Aorta (tissue), 5 donors: ENCODE measurements at regions not wholly inside any gene's neighbourhood (a gene's known extent, or its start where the extent isn't known, plus 50 kb on each side); places are given as distances from the start of the nearest gene placed in this dataset.

Experiments
- ATAC-seq: fragments of 200-7000 bp; cut with Tn5 transposase; one replicate; pipeline ENCODE4 v1.9.1; 2022; ENCODE audit warnings: moderate library complexity; ENCODE audit not compliant: low FRiP score
- DNase-seq, 2 donors: peaks; one replicate each; pipeline ENCODE4 v3.0.0-alpha.2; 2020
- H3K27ac ChIP-seq, 2 donors: one replicate each; pipeline ENCODE4 v1.5.1; 2013; ENCODE audit warnings: low read length in 2 of 2, mild to moderate bottlenecking in 2 of 2, moderate library complexity in 2 of 2, control low read depth in 1 of 2, inconsistent platforms in 1 of 2, low read depth in 1 of 2
- H3K27me3 ChIP-seq, 2 donors: one replicate each; pipeline ENCODE4 v1.6.1; 2013; ENCODE audit warnings: control low read depth in 1 of 2, low read length in 1 of 2, mild to moderate bottlenecking in 1 of 2, moderate library complexity in 1 of 2; ENCODE audit not compliant: insufficient read depth in 2 of 2, control insufficient read depth in 1 of 2
- H3K36me3 ChIP-seq, 2 donors: one replicate each; pipeline ENCODE4 v1.6.1; 2013; ENCODE audit warnings: control low read depth in 1 of 2, low read length in 1 of 2, mild to moderate bottlenecking in 1 of 2; ENCODE audit not compliant: insufficient read depth in 2 of 2, control insufficient read depth in 1 of 2
- H3K4me1 ChIP-seq, 2 donors: one replicate each; pipeline ENCODE4 v1.6.1; 2013; ENCODE audit warnings: low read length in 2 of 2, control low read depth in 1 of 2, mild to moderate bottlenecking in 1 of 2, moderate library complexity in 1 of 2; ENCODE audit not compliant: insufficient read depth in 2 of 2, control insufficient read depth in 1 of 2
- H3K4me3 ChIP-seq, 2 donors: one replicate each; pipeline ENCODE4 v1.5.1; 2013; ENCODE audit warnings: low read length in 2 of 2, control low read depth in 1 of 2, mild to moderate bottlenecking in 1 of 2
- H3K9me3 ChIP-seq: one replicate; pipeline ENCODE4 v1.6.1; 2013; ENCODE audit warnings: mild to moderate bottlenecking, low read length; ENCODE audit not compliant: control insufficient read depth
- WGBS, 2 donors: extraction: QIAGEN DNeasy Blood & Tissue Kit; methylation state at CpG; one replicate each; pipeline ENCODE4 v1.1.7; 2013; 5-methylcytosine and 5-hydroxymethylcytosine counted together
- intact Hi-C, 2 donors: fragments of 100-400 bp; cut with DNase I; formaldehyde crosslinking; loops; one replicate each; pipeline versions ENCODE4 v1.14.2 to v1.15.0; 2022
- donor health status: healthy with polysubstance abuse.
- donor health status: Bipolar disorder and iron deficiency.
- donor health status: DM: no; HTN: no; CAD: no.
- donor health status: DM: no; HTN: no; CAD: no.
- donor health status: DM: yes; HTN: yes; CAD: no.

DNA sequence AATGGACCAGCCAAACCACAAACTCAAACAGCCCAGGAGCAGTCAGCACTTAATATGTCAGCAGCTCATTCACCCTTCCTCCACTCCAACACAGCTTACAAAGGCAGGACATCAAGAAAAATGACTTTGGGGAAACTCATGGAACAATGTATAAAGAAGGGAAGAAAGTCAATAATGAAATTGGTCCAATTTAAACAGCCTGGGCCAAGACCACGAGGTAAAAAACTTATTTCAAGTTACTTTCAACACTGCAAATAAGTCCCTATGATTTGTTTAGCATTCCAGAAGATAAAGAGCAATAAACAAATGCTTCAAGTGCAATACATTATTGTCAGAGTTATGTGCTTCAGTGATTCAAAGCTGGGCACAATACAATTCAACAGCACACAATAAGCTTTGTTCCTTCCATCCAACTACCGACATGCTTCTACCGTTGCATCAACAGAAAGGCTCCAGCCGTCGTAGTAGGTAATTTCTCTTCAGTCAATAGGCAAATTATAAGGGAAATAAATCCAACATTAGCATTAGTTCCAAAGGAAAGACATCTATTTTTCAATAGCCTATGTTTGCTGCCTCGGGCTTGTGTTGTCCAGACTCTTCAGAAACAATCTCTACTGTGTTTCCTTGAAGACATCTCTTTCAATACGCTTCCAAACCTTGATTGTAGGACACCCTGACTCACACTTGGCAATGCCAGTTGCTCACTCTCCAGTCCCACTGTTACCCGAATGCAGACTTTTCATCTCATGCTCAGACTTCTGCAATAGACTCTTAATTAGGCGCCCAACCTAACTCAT, 225.7 kb downstream of the NUAK1 start:
- Histone ChIP-seq H3K9me3 (no peaks in the 10 kb centered on the region), H3K36me3 (no peaks in the 10 kb centered on the region), H3K27ac (no peak overlapping the region), H3K27me3 (no peaks in the 10 kb centered on the region), H3K4me3 (no peak overlapping the region), H3K4me1 (no peaks in the 10 kb centered on the region)
- DNase-seq = no peak
- intact Hi-C loops = no loop called here
- no peak for ATAC-seq
- WGBS, 2 donors = 45 to 52% methylated on average over 9 of the region's 9 CpGs

DNA sequence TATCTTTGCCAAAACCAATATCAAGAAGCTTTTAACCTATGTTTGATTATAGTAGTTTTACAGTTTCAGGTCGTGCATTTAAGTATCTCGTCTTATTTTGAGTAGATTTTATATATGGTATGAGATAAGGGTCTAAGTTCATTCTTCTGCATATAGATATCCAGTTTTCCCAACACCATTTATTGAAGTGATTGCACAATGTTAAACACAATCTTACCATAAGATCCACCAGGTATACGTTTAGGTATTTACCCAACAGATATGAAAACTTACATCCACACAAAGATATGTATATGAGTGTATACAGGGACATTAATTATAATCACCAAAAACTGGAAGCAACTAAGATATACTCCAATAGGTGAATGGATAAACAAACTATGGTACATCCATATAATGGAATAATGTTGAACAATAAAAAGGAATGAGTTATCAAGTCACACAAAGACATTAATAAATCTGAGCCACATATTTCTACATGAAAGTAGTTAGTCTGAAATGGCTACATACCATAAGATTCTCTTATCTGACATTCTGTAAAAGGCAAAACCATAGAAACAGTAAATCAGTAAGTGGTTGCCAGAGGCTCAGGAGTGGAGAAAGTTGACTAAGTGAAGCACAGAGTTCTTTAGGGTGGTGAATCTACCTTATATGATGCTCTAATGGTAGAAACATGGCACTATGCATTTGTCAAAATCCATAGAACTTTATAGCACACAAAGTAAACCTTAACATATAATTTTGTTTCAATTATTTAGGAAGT, 222.6 kb downstream of the NUAK1 start:
- Histone ChIP-seq H3K36me3 (no peaks in the 10 kb centered on the region), H3K4me1 (no peaks in the 10 kb centered on the region), H3K27ac (no peak overlapping the region), H3K9me3 (no peaks in the 10 kb centered on the region), H3K27me3 (no peaks in the 10 kb centered on the region), H3K4me3 (no peak overlapping the region)
- ATAC-seq (no peak), DNase-seq (no peak)
- intact Hi-C loops = loop anchor here in 1 of 2 donors (5.0 kb wide), 1 partner anchor 54 kb away; no protein-coding TSS in a partner anchor
- WGBS, 2 donors = 74 to 85% methylated on average over 3 of the region's 3 CpGs

DNA sequence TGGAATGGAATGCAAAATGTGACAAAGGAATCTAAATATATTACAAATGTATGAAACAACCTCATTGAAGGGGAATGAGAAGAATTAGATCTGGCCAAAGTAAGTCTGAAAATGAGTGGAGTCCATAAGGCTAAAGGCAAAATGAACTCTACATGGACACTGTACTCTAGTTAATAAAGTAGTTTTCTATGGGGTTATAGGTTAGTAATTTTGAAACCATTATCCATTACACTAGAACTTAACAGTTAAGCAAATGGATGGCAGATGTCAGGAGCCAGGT, 222.1 kb downstream of the NUAK1 start:
- Histone ChIP-seq H3K36me3 (no peaks in the 10 kb centered on the region), H3K4me3 (no peak overlapping the region), H3K27ac (no peak overlapping the region), H3K27me3 (no peaks in the 10 kb centered on the region), H3K9me3 (no peaks in the 10 kb centered on the region), H3K4me1 (no peaks in the 10 kb centered on the region)
- DNase-seq (no peak), ATAC-seq (no peak)
- intact Hi-C loops = loop anchor here in 1 of 2 donors (5.0 kb wide), 1 partner anchor 54 kb away; no protein-coding TSS in a partner anchor

DNA sequence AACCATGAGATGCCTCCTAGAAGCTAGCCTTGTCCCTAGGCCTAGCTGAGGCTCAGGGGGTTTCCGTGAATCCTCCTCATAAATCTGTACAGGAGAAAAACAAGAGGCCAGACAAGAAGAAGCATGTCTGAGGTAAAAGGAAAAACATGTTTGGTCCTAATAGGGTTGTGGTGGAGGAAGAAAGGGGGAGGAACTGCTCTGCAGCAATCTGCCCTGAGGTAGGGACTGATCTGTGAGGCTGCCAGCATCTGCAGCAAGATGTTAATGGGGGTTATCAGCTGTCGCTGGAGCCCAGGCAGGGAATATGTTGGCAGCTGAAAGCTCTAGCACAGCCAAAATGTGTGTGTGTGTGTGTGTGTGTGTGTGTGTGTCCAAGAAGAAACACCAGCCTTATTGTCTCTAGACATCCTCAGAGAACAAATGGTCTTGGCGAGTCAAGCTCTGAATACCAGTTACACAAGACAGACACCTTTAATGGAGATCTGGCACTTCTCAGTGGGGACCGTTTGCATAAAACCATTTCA, 218.5 kb downstream of the NUAK1 start:
- 55 to 64% methylated on average over 4 of the region's 4 CpGs for WGBS, 2 donors
- no peak overlapping the region for H3K4me3 ChIP-seq
- H3K27me3 ChIP-seq = no peaks in the 10 kb centered on the region
- H3K27ac ChIP-seq = no peak overlapping the region
- H3K36me3 ChIP-seq = no peaks in the 10 kb centered on the region
- no peak for DNase-seq
- no peaks in the 10 kb centered on the region for H3K4me1 ChIP-seq
- intact Hi-C loops = no loop called here
- no peaks in the 10 kb centered on the region for H3K9me3 ChIP-seq
- peak; percentile 36 for ATAC-seq

DNA sequence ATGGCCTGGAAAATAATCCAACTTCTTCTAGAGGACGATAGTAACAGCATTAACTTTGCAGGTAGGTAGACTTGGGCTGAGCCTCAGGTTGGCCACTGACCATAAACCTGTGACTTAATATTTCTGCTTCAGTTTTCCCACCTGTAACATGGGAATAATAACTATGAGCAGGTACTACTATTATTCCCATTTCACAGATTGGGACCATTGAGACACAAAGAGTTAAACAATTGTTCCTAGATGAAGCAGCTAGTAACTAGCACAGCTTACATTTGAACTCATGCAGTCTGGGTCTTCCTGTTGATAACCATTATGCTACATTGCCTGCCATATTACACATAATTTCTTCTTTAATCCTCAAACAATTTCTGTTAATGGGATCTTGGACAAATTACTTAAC, 217.7 kb downstream of the NUAK1 start:
- ATAC-seq (no peak), DNase-seq (no peak)
- Histone ChIP-seq H3K9me3 (no peaks in the 10 kb centered on the region), H3K27ac (no peak overlapping the region), H3K36me3 (no peaks in the 10 kb centered on the region), H3K27me3 (no peaks in the 10 kb centered on the region), H3K4me3 (no peak overlapping the region), H3K4me1 (no peaks in the 10 kb centered on the region)
- intact Hi-C loops = no loop called here
- WGBS, 2 donors = 97 to 100% methylated on average over 1 of the region's 1 CpG

DNA sequence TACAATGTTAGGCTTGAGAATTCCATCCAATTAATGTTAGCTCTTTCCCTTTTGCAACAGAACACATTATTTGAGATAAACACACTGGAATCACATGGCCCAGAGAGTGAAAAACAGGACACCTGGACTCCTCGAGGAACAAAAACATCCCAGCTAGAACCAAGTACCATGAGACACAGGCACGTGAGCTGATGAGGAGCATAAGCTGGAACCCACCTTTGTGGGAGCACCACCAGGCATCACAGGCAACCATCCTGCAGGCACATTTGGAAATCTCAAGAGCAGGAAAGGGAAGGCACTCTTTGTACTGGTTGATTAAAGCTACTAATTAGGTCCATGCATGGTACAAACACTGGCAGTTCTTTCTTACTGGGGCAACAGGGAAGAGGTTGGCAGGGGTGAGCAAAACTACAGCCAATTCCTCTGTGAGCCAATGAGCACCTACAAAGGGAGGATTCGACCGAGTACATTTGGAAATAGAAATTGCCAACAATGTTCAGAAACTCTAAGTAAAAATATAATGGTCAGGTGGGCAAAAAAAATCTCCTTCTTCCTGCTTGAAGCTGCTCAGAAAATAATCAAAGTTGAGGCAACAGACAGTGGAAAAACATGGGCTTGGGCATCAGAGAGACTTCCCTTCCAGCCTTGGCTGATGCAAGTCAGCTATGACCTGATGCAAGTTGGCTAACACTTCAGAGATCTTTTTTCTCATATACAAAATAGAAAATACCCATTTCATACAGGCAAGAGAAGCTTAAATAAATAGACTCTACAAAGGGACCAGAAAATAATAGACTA, 216.7 kb downstream of the NUAK1 start:
- H3K27ac ChIP-seq = peak overlapping the region in 1 of 2 donors; percentile 1
- no peaks in the 10 kb centered on the region for H3K4me1 ChIP-seq
- H3K36me3 ChIP-seq = no peaks in the 10 kb centered on the region
- no peak for ATAC-seq
- H3K9me3 ChIP-seq = no peaks in the 10 kb centered on the region
- H3K4me3 ChIP-seq = no peak overlapping the region
- intact Hi-C loops = no loop called here
- no peaks in the 10 kb centered on the region for H3K27me3 ChIP-seq
- DNase-seq = no peak
- 43 to 45% methylated on average over 4 of the region's 4 CpGs for WGBS, 2 donors

DNA sequence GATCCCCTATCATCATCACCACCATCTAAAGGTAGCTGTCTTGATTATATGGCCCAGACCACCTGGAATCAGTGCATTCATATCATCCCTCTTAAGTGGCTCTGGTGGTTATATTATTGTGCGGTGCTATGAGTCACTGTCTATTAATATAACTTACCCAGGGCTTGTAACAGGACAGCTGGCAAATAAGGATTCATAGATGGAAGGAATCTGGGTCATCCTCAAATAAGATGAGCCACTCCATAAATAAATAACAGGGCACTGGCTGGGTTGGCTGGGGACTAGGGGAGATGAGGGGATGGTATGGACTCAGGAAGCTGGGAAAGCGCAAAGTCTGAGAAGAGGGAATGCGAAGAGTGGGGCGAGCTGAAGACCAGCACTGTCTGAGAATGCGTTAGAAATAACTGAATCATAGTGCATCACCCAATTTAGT, 216.1 kb downstream of the NUAK1 start:
- DNase-seq (no peak), ATAC-seq (no peak)
- WGBS, 2 donors = 79 to 82% methylated on average over 5 of the region's 5 CpGs
- no peaks in the 10 kb centered on the region for H3K36me3 ChIP-seq
- no peaks in the 10 kb centered on the region for H3K27me3 ChIP-seq
- H3K9me3 ChIP-seq = no peaks in the 10 kb centered on the region
- H3K4me3 ChIP-seq = no peak overlapping the region
- H3K27ac ChIP-seq = no peak overlapping the region
- no peaks in the 10 kb centered on the region for H3K4me1 ChIP-seq
- intact Hi-C loops = no loop called here

DNA sequence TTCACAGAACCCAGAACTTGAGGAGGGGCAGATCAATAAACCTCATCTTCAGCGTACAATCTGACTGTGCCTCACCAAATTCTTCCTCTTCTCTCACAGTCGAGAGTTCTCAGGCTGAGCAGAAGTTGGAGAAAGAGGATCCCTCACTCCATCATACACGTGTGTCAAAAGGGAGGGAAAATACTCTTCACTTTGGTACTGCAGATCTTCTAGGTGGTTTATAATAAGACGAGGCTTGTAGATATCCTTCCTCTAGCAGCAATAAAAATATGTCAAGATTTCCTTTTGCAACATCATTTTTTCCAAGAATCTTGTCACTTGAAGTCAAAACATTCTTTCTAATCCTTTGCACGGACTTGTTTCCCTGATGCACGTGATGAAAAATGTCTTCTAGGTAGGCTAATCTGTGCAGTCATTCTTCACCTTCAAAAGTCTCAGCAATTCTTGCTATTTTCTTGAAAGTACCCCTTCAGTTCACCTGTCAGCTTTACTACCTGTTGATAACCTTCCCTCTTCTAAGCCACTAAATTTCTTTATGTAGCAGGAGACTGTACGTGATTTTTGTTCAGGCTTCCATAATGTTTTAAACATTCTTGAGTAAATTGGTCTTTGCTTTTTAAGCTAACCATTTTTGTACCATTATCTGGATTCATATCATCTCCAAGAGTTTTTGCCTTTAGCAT, 214.1 kb downstream of the NUAK1 start:
- Histone ChIP-seq H3K27me3 (no peaks in the 10 kb centered on the region), H3K4me1 (no peaks in the 10 kb centered on the region), H3K9me3 (no peaks in the 10 kb centered on the region), H3K27ac (no peak overlapping the region), H3K36me3 (no peaks in the 10 kb centered on the region), H3K4me3 (no peak overlapping the region)
- ATAC-seq (no peak), DNase-seq (no peak)
- intact Hi-C loops = no loop called here
- WGBS, 2 donors = 83% methylated on average over 7 of the region's 7 CpGs
